Adrenal gland (tissue), 9 donors: ENCODE measurements at regions not wholly inside any gene's neighbourhood (a gene's known extent, or its start where the extent isn't known, plus 50 kb on each side); places are given as distances from the start of the nearest gene placed in this dataset.

Experiments used
- DNase-seq, 7 donors: peaks; one replicate each; pipeline ENCODE4 v3.0.0-alpha.2; 2019 to 2020
- H3K27ac ChIP-seq, 5 donors: fragments of 200-600 bp; sonication (generic) in 4 of 5; 1 replicate in 3 of 5; 2 replicates in 2 of 5; pipeline versions ENCODE4 v1.5.1 to v1.8.0; 2016 to 2020; ENCODE audit warnings: mild to moderate bottlenecking in 1 of 5
- H3K27me3 ChIP-seq: fragments of 200-600 bp; 2 replicates; pipeline ENCODE4 v1.8.0; 2021
- H3K36me3 ChIP-seq, 2 donors: fragments of 200-600 bp; replicated peaks in 1 of 2; 1 replicate in 1 of 2; 2 replicates in 1 of 2; pipeline versions ENCODE4 v1.5.1 to v1.8.0; 2018 to 2022
- H3K4me1 ChIP-seq, 2 donors: fragments of 200-600 bp; replicated peaks in 1 of 2; 1 replicate in 1 of 2; 2 replicates in 1 of 2; pipeline versions ENCODE4 v1.5.1 to v1.8.0; 2018 to 2021
- H3K4me3 ChIP-seq, 4 donors: fragments of 200-600 bp; sonication (generic) in 3 of 4; one replicate each; pipeline ENCODE4 v1.5.1; 2016 to 2018
- H3K9me3 ChIP-seq, 3 donors: fragments of 200-600 bp; sonication (generic) in 1 of 3; replicated peaks in 1 of 3; 1 replicate in 2 of 3; 2 replicates in 1 of 3; pipeline versions ENCODE4 v1.5.1 to v1.8.0; 2016 to 2021
- POLR2A ChIP-seq, 2 donors: fragments of 450-650 bp; IDR thresholded peaks; one replicate each; pipeline ENCODE4 v1.6.1; 2017; ENCODE audit warnings: antibody characterized with exemption in 2 of 2, mild to moderate bottlenecking in 2 of 2, moderate library complexity in 1 of 2
- WGBS, 4 donors: extraction: QIAGEN DNeasy Blood & Tissue Kit in 2 of 4; methylation state at CpG; one replicate each; pipeline versions ENCODE4 v1.1.5 to v1.1.7; 2013 to 2017; 5-methylcytosine and 5-hydroxymethylcytosine counted together
- intact Hi-C, 2 donors: fragments of 100-400 bp; cut with DNase I; formaldehyde crosslinking; loops; one replicate each; pipeline versions ENCODE4 v1.14.1 to v1.15.0; 2022 to 2023
- TF ChIP-seq, protein P1 (sequence below), 6 experiments: fragments of 450-650 bp in 4 of 6; fragments of 200-600 bp in 2 of 6; sonication (generic) in 1 of 6; IDR thresholded peaks; 1 replicate in 5 of 6; 2 replicates in 1 of 6; pipeline versions ENCODE4 v1.5.1 to v1.8.0; 2016 to 2021; ENCODE audit warnings: antibody characterized with exemption in 6 of 6, mild to moderate bottlenecking in 2 of 6, moderate library complexity in 1 of 6
- donor health status: healthy with polysubstance abuse.
- donor health status: Bipolar disorder and iron deficiency.
- donor health status: DM: yes; HTN: yes; CAD: no.
- donor health status: DM: no; HTN: no; CAD: no.
- donor health status: DM: no; HTN: no; CAD: no.

DNA sequence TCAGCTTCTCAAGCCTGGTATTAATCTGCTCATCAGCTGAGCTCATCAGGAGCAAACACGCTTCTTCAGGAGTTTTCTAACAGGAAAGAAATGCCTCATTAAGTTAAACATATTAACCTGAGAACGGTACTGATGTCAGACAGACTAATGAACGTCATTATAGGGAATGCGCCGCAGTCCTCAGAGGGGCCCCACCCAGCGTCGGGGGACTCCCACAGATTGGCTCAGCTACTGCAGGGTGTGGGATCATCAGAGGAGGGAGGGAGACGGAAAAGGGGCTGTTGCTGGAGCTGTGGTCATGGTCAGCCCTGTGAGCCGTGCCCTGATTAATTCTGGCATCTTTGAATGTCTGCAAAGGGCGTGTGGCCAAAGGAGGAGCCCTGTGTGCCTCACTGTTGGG, 348.5 kb downstream of the PTPRU start:
- H3K27ac ChIP-seq = no peak overlapping the region
- no peaks in the 10 kb centered on the region for H3K27me3 ChIP-seq
- no peak for DNase-seq
- intact Hi-C loops = no loop called here
- H3K4me3 ChIP-seq = no peak overlapping the region
- H3K9me3 ChIP-seq = no peaks in the 10 kb centered on the region
- no peaks in the 10 kb centered on the region for H3K4me1 ChIP-seq
- H3K36me3 ChIP-seq = no peaks in the 10 kb centered on the region
- 46 to 59% (median 53%) methylated on average over 10 of the region's 10 CpGs for WGBS, 4 donors
- TF ChIP-seq POLR2A (IDR thresholded peaks at IDR 0.05) = no peak
- TF ChIP-seq, protein P1, sequence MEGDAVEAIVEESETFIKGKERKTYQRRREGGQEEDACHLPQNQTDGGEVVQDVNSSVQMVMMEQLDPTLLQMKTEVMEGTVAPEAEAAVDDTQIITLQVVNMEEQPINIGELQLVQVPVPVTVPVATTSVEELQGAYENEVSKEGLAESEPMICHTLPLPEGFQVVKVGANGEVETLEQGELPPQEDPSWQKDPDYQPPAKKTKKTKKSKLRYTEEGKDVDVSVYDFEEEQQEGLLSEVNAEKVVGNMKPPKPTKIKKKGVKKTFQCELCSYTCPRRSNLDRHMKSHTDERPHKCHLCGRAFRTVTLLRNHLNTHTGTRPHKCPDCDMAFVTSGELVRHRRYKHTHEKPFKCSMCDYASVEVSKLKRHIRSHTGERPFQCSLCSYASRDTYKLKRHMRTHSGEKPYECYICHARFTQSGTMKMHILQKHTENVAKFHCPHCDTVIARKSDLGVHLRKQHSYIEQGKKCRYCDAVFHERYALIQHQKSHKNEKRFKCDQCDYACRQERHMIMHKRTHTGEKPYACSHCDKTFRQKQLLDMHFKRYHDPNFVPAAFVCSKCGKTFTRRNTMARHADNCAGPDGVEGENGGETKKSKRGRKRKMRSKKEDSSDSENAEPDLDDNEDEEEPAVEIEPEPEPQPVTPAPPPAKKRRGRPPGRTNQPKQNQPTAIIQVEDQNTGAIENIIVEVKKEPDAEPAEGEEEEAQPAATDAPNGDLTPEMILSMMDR (IDR thresholded peaks at IDR 0.05) = no peak

DNA sequence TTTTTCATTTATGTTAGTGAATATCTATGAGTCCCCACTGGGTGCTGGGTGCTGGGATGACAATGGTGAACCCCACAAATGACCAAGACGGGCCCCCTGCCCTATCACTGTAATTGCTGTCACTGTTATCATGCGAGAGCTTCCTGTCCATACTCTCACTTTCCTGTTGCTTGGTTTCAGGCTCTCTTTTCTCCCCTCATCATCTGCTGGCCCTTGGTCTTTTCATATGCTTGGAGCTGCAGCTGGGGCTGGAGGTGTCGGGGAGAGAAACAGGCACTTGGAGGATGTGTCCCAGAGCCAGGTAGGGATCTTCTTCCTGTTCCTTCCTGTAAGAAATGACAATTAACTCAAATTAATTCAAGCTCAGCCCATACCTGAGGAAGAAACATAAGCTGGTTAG, 348.0 kb downstream of the PTPRU start:
- no peaks in the 10 kb centered on the region for H3K27me3 ChIP-seq
- no peaks in the 10 kb centered on the region for H3K9me3 ChIP-seq
- intact Hi-C loops = no loop called here
- no peaks in the 10 kb centered on the region for H3K36me3 ChIP-seq
- no peak overlapping the region for H3K4me3 ChIP-seq
- no peak overlapping the region for H3K27ac ChIP-seq
- no peaks in the 10 kb centered on the region for H3K4me1 ChIP-seq
- TF ChIP-seq POLR2A (IDR thresholded peaks at IDR 0.05) = no peak
- TF ChIP-seq, protein P1 (IDR thresholded peaks at IDR 0.05) = no peak
- no peak for DNase-seq
- WGBS, 4 donors = 58 to 71% (median 66%) methylated on average over 3 of the region's 3 CpGs

DNA sequence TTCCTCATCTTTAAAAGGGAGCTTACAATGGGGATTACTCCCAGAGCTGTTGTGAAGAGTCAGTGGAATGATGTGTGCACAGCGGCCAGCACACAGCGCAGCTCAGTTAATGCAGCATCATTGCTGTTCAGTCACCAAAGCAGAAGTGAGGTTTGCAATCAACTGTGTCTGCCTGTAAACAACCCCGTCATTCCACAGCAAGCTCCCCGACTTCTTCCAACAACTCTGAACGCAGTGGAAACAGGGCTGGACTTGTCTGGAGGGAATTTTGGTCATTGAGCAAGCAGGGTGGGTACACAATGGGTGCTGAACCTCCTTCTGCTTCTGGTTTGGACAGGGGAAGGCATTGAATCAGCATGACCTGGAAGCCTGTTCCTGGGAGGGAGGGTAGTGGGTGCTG, 347.4 kb downstream of the PTPRU start:
- no peaks in the 10 kb centered on the region for H3K4me1 ChIP-seq
- H3K27me3 ChIP-seq = no peaks in the 10 kb centered on the region
- H3K9me3 ChIP-seq = no peaks in the 10 kb centered on the region
- intact Hi-C loops = no loop called here
- no peak overlapping the region for H3K4me3 ChIP-seq
- TF ChIP-seq, protein P1 (IDR thresholded peaks at IDR 0.05) = no peak
- no peak for TF ChIP-seq POLR2A (IDR thresholded peaks at IDR 0.05)
- no peak for DNase-seq
- WGBS, 4 donors = 68 to 87% (median 75%) methylated on average over 3 to 5 of the region's 5 CpGs
- no peaks in the 10 kb centered on the region for H3K36me3 ChIP-seq
- no peak overlapping the region for H3K27ac ChIP-seq

DNA sequence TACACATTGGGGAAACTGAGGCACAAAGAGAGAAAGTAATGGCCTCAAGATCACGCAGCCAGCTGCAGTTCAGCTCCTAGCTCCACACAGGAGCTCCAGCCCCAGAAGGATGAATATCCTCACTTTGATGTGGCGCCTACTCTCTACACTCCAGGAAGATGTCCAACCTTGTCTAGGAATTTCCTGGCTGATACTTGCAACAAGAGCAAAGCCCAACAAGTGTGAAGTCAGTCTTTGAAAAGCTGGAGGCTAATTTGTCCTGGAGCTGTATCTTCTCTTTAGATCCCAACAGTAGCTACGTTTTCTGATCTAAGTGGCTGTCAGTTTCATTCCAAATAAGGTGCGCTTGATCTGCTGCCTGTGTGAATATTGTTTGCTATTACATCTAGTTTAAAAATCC, 344.9 kb downstream of the PTPRU start:
- no peaks in the 10 kb centered on the region for H3K9me3 ChIP-seq
- TF ChIP-seq, protein P1 (IDR thresholded peaks at IDR 0.05) = no peak
- no peak for TF ChIP-seq POLR2A (IDR thresholded peaks at IDR 0.05)
- no peaks in the 10 kb centered on the region for H3K4me1 ChIP-seq
- H3K36me3 ChIP-seq = no peaks in the 10 kb centered on the region
- H3K4me3 ChIP-seq = no peak overlapping the region
- H3K27ac ChIP-seq = no peak overlapping the region
- WGBS, 4 donors = 71 to 76% (median 75%) methylated on average over 4 of the region's 4 CpGs
- intact Hi-C loops = no loop called here
- no peak for DNase-seq
- H3K27me3 ChIP-seq = no peaks in the 10 kb centered on the region
